HG02885 (cell line): ENCODE measurements at regions not wholly inside any gene's neighbourhood (a gene's known extent, or its start where the extent isn't known, plus 50 kb on each side); places are given as distances from the start of the nearest gene placed in this dataset.
A peak's percentile ranks its signal among the peaks of the same experiment; 100 is the strongest.

ENCODE experiments used
- ATAC-seq: cut with Tn5 transposase; IDR thresholded peaks from one replicate; pipeline ENCODE4 v1.9.1; 2021; ENCODE audit warnings: mild to moderate bottlenecking; ENCODE audit not compliant: unreplicated experiment, poor library complexity

GRCh38 chr5:4873652-4874051 is 266.5 kb upstream of the ADAMTS16 start:
- ATAC-seq: no peak

- ATAC-seq: no peak
Observed at GRCh38 chr5:4874097-4874496, 266.0 kb upstream of the ADAMTS16 start.

- no peak for ATAC-seq
Observed at GRCh38 chr5:4875942-4876341, 264.2 kb upstream of the ADAMTS16 start.

- ATAC-seq: no peak
Observed at GRCh38 chr5:4876804-4877203, 263.3 kb upstream of the ADAMTS16 start.

GRCh38 chr5:4877579-4877978 is 262.6 kb upstream of the ADAMTS16 start:
- ATAC-seq: no peak

GRCh38 chr5:4879075-4879474 is 261.1 kb upstream of the ADAMTS16 start:
- no peak for ATAC-seq

GRCh38 chr5:4879693-4880303 is 260.3 kb upstream of the ADAMTS16 start:
- peak; percentile 90 for ATAC-seq

GRCh38 chr5:4880304-4880741 is 259.8 kb upstream of the ADAMTS16 start:
- ATAC-seq: no peak

- ATAC-seq: no peak
Observed at GRCh38 chr5:4881366-4882002, 258.6 kb upstream of the ADAMTS16 start.

GRCh38 chr5:4882186-4882585 is 257.9 kb upstream of the ADAMTS16 start:
- ATAC-seq: no peak

- no peak for ATAC-seq
Observed at GRCh38 chr5:4883360-4883759, 256.8 kb upstream of the ADAMTS16 start.

- no peak for ATAC-seq
Observed at GRCh38 chr5:4893063-4893744, 246.9 kb upstream of the ADAMTS16 start.

GRCh38 chr5:4896328-4896727 is 243.8 kb upstream of the ADAMTS16 start:
- no peak for ATAC-seq

GRCh38 chr5:4901305-4901811 is 238.8 kb upstream of the ADAMTS16 start:
- ATAC-seq: no peak

GRCh38 chr5:4901924-4902323 is 238.2 kb upstream of the ADAMTS16 start:
- no peak for ATAC-seq

GRCh38 chr5:4905674-4906520 is 234.2 kb upstream of the ADAMTS16 start:
- no peak for ATAC-seq

- ATAC-seq: no peak
Observed at GRCh38 chr5:4906786-4907185, 233.3 kb upstream of the ADAMTS16 start.

- no peak for ATAC-seq
Observed at GRCh38 chr5:4907571-4907970, 232.6 kb upstream of the ADAMTS16 start.

- ATAC-seq: no peak
Observed at GRCh38 chr5:4909086-4909485, 231.0 kb upstream of the ADAMTS16 start.

GRCh38 chr5:4911646-4912403 is 228.3 kb upstream of the ADAMTS16 start:
- no peak for ATAC-seq
